Sigmoid colon (tissue), 4 donors: ENCODE measurements at regions not wholly inside any gene's neighbourhood (a gene's known extent, or its start where the extent isn't known, plus 50 kb on each side); places are given as distances from the start of the nearest gene placed in this dataset.

Experiments
- CTCF ChIP-seq, 4 experiments: fragments of 450-650 bp in 3 of 4; fragments of 200-600 bp in 1 of 4; IDR thresholded peaks; one replicate each; pipeline ENCODE4 v1.5.1; 2016 to 2019; ENCODE audit warnings: antibody characterized with exemption in 4 of 4, mild to moderate bottlenecking in 3 of 4, moderate library complexity in 2 of 4
- EP300 ChIP-seq, 4 donors: sonication (generic); formaldehyde crosslinking; IDR thresholded peaks; one replicate each; pipeline ENCODE4 v1.6.1; 2017; ENCODE audit warnings: antibody characterized with exemption in 4 of 4
- POLR2A ChIP-seq, 2 donors: fragments of 450-650 bp; IDR thresholded peaks; one replicate each; pipeline ENCODE4 v1.6.1; 2016; ENCODE audit warnings: antibody characterized with exemption in 2 of 2, mild to moderate bottlenecking in 2 of 2, moderate library complexity in 2 of 2
- POLR2AphosphoS5 ChIP-seq, 4 donors: sonication (generic); formaldehyde crosslinking; IDR thresholded peaks; one replicate each; pipeline ENCODE4 v1.6.1; 2017; ENCODE audit warnings: antibody characterized with exemption in 4 of 4

GRCh38 chr14:76690502-76691105, 70.7 kb upstream of the VASH1 start:
- TF ChIP-seq POLR2A (IDR thresholded peaks at IDR 0.05) (no peak), CTCF (IDR thresholded peaks at IDR 0.05) (no peak), POLR2AphosphoS5 (IDR thresholded peaks at IDR 0.05) (no peak), EP300 (IDR thresholded peaks at IDR 0.05) (no peak)
